ENCODE measurements at regions not wholly inside any gene's neighbourhood (a gene's known extent, or its start where the extent isn't known, plus 50 kb on each side); places are given as distances from the start of the nearest gene placed in this dataset.

- TF ChIP-seq POLR2A (IDR thresholded peaks at IDR 0.05) (no peak), CTCF (IDR thresholded peaks at IDR 0.05) (no peak)
Observed at GRCh38 chr9:84557751-84558150, 111.8 kb upstream of the NTRK2 start.

All from esophagus squamous epithelium (tissue), 4 donors.